HepG2 (cell line): ENCODE measurements at regions not wholly inside any gene's neighbourhood (a gene's known extent, or its start where the extent isn't known, plus 50 kb on each side); places are given as distances from the start of the nearest gene placed in this dataset.

Source experiments
- ATAC-seq: fragments of 200-7000 bp; cut with Tn5 transposase; 3 replicates; pipeline ENCODE4 v1.9.1; 2020; ENCODE audit warnings: mild to moderate bottlenecking, moderate library complexity
- BruUV-seq: library from RNA; stranded (reverse); fragments of 400-500 nt; replicated peaks from 2 replicates; lab custom pipeline; 2021; lab: Mats Ljungman, UMichigan
- CTCF ChIA-PET: fragments of 300-600 bp; formaldehyde crosslinking; extraction: SDS; loops from one replicate; lab custom pipeline; 2021; ENCODE audit warnings: low total read pairs, inconsistent platforms, low intra/inter-chr PET ratio; lab: Yijun Ruan, JAX
- POLR2A ChIA-PET: fragments of 350-600 bp; sonication (Branson Sonifier 250); formaldehyde crosslinking; loops from one replicate; lab custom pipeline; 2020; ENCODE audit warnings: antibody characterized with exemption, inconsistent platforms; lab: Yijun Ruan, JAX
- DNase-seq: peaks from one replicate; pipeline ENCODE4 v3.0.0-alpha.2; 2015; ENCODE audit warnings: low spot score
- FAIRE-seq: peaks from 3 replicates; lab custom pipeline; 2011; peaks lifted over from hg19 to GRCh38; lab: Jason Lieb, UNC
- H2AFZ ChIP-seq: one replicate; pipeline ENCODE4 v1.6.1; 2011; ENCODE audit warnings: low read length, inconsistent platforms
- H3K27ac ChIP-seq: fragments of 300-600 bp; 3 replicates; pipeline ENCODE4 v1.8.0; 2011; ENCODE audit warnings: mixed run types, mild to moderate bottlenecking, mixed read lengths, low read length, inconsistent platforms; ENCODE audit not compliant: insufficient read depth; ENCODE audit errors: extremely low read length
- H3K27me3 ChIP-seq, 2 experiments: fragments of 200-600 bp in 1 of 2; 2 replicates in 1 of 2; 3 replicates in 1 of 2; pipeline versions ENCODE4 v1.6.0 to v1.8.0; 2011; ENCODE audit warnings: low read length in 2 of 2, mild to moderate bottlenecking in 2 of 2, moderate library complexity in 2 of 2, inconsistent platforms in 1 of 2; ENCODE audit not compliant: insufficient read depth in 2 of 2, control insufficient read depth in 1 of 2
- H3K36me3 ChIP-seq, 2 experiments: fragments of 200-600 bp in 1 of 2; replicated peaks in 1 of 2; 2 replicates in 1 of 2; 3 replicates in 1 of 2; pipeline versions ENCODE4 v1.5.1 to v1.8.0; 2011; ENCODE audit warnings: low read length in 2 of 2, inconsistent platforms in 1 of 2; ENCODE audit not compliant: insufficient read depth in 2 of 2, control insufficient read depth in 1 of 2
- H3K4me1 ChIP-seq: 2 replicates; pipeline ENCODE4 v1.5.1; 2012; ENCODE audit warnings: low read length, inconsistent platforms; ENCODE audit not compliant: insufficient read depth
- H3K4me2 ChIP-seq: 2 replicates; pipeline ENCODE4 v1.6.0; 2011; ENCODE audit warnings: low read depth, low read length, inconsistent platforms
- H3K4me3 ChIP-seq, 3 experiments: fragments of 200-600 bp in 1 of 3; sonication (generic), shearing (Covaris generic) in 1 of 3; replicated peaks in 1 of 3; 2 replicates each; pipeline ENCODE4 v1.5.1; 2011 to 2016; ENCODE audit warnings: low read length in 3 of 3, inconsistent platforms in 2 of 3, low read depth in 2 of 3, mild to moderate bottlenecking in 2 of 3, control low read depth in 1 of 3, mixed read lengths in 1 of 3; ENCODE audit not compliant: insufficient read depth in 1 of 3
- H3K79me2 ChIP-seq: one replicate; pipeline ENCODE4 v1.6.1; 2011; ENCODE audit warnings: low read length, inconsistent platforms; ENCODE audit not compliant: insufficient read depth
- H3K9ac ChIP-seq: 2 replicates; pipeline ENCODE4 v1.6.0; 2011; ENCODE audit warnings: mild to moderate bottlenecking, low read depth, low read length, inconsistent platforms; ENCODE audit not compliant: insufficient read depth
- H3K9me3 ChIP-seq: 2 replicates; pipeline ENCODE4 v1.5.1; 2012; ENCODE audit warnings: mild to moderate bottlenecking, low read length
- H4K20me1 ChIP-seq: 2 replicates; pipeline ENCODE4 v1.6.0; 2011; ENCODE audit warnings: inconsistent platforms, mild to moderate bottlenecking, low read length, moderate library complexity; ENCODE audit not compliant: insufficient read depth
- ATM ChIP-seq: fragments of 450-650 bp; IDR thresholded peaks from 2 replicates; pipeline ENCODE4 v1.7.1; 2017; ENCODE audit warnings: mild to moderate bottlenecking, borderline replicate concordance
- BRCA1 ChIP-seq: sonication (generic); formaldehyde crosslinking; IDR thresholded peaks from 2 replicates; pipeline ENCODE4 v1.4.0; 2020; ENCODE audit warnings: missing genetic modification reagents
- FOXO1 ChIP-seq: sonication (generic); formaldehyde crosslinking; IDR thresholded peaks from 2 replicates; pipeline ENCODE4 v1.4.0; 2020; ENCODE audit warnings: missing genetic modification reagents
- HNF4G ChIP-seq, 2 experiments: sonication (generic) in 1 of 2; formaldehyde crosslinking in 1 of 2; IDR thresholded peaks; 2 replicates each; pipeline versions ENCODE4 v1.4.0 to v1.6.1; 2011 to 2020; ENCODE audit warnings: borderline replicate concordance in 2 of 2, low read depth in 2 of 2, mild to moderate bottlenecking in 2 of 2, low read length in 1 of 2, missing genetic modification reagents in 1 of 2, moderate library complexity in 1 of 2
- HOXA7 ChIP-seq: sonication (generic); formaldehyde crosslinking; IDR thresholded peaks from 2 replicates; pipeline ENCODE4 v1.8.1; 2022; ENCODE audit warnings: mild to moderate bottlenecking, missing genetic modification reagents, moderate library complexity
- SIX4 ChIP-seq: sonication (generic); formaldehyde crosslinking; IDR thresholded peaks from 2 replicates; pipeline ENCODE4 v1.4.0; 2020; ENCODE audit warnings: missing genetic modification reagents
- SRSF9 ChIP-seq: fragments of 200-400 bp; formaldehyde crosslinking; IDR thresholded peaks from 2 replicates; pipeline ENCODE4 v1.6.1; 2018; ENCODE audit warnings: borderline replicate concordance, mild to moderate bottlenecking, low read depth, low read length; ENCODE audit not compliant: insufficient read depth, poor library complexity, severe bottlenecking
- ZNF337 ChIP-seq: sonication (generic); formaldehyde crosslinking; IDR thresholded peaks from 2 replicates; pipeline ENCODE4 v1.5.1; 2020; ENCODE audit warnings: missing genetic modification reagents, low read depth, mild to moderate bottlenecking, borderline replicate concordance
- ZNF431 ChIP-seq: sonication (generic); formaldehyde crosslinking; IDR thresholded peaks from 2 replicates; pipeline ENCODE4 v1.9.0; 2022; ENCODE audit warnings: missing genetic modification reagents, low read depth, mild to moderate bottlenecking, borderline replicate concordance
- ZNF577 ChIP-seq: sonication (generic); formaldehyde crosslinking; IDR thresholded peaks from 2 replicates; pipeline ENCODE4 v1.4.0; 2020; ENCODE audit warnings: mild to moderate bottlenecking, low read depth, missing genetic modification reagents, borderline replicate concordance
- WGBS: methylation state at CpG from one replicate; pipeline ENCODE4 v1.1.6; 2017; ENCODE audit warnings: low lambda C conversion rate; 5-methylcytosine and 5-hydroxymethylcytosine counted together
- in situ Hi-C: cut with HindIII; loops from 2 replicates; pipeline ENCODE4 v1.10.0; 2017; ENCODE audit warnings: low pct_unique_long_range_greater_than_20kb; ENCODE audit not compliant: extremely low pct_ligation_motif_present
- intact Hi-C: fragments of 100-400 bp; cut with micrococcal nuclease; formaldehyde crosslinking; loops from one replicate; pipeline ENCODE4 v1.10.0; 2022; ENCODE audit not compliant: unreplicated experiment
- TF ChIP-seq, protein P1 (sequence below): sonication (generic); formaldehyde crosslinking; IDR thresholded peaks from 2 replicates; pipeline ENCODE4 v1.9.0; 2022; ENCODE audit warnings: low read depth, missing genetic modification reagents

GRCh38 chr5:89313804-89314588 lies 431.0 kb upstream of the MEF2C start (continued):
- TF ChIP-seq HNF4G (IDR thresholded peaks at IDR 0.05; ENCODE audit: borderline replicate concordance, low read depth, low read length): no peak
- TF ChIP-seq HNF4G (CRISPR knock-in tag; IDR thresholded peaks at IDR 0.05; ENCODE audit: borderline replicate concordance, low read depth): no peak

DNA sequence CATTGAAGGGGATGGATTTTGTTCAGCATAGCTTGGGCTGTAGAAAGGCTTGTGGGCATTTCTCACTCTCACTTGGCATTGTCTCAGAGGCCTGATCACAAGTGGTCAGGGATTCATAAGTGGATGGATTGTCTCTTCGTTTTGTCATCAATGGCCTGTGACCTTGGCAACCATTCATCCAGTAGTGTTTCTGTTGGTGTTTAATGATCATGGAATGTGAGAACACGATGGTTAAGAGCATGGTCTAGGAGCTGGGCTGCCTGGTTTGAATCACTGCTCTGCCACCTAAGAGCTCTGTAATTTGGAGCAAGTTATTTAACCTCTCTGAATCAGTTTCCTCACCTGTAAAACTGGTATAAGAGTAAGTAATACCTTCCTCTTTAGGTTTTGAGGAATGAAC lies 430.1 kb upstream of the MEF2C start:
- ChIA-PET POLR2A (no interaction called here), CTCF (no interaction called here)

More for the DNA sequence above, 430.1 kb upstream of the MEF2C start:
- in situ Hi-C loops (no loop called here), intact Hi-C loops (loop anchor here (5.0 kb wide), 1 partner anchor 586 kb away; no protein-coding TSS in a partner anchor)
- Histone ChIP-seq H3K4me3 (no peak overlapping the region), H3K4me2 (no peak overlapping the region), H3K27me3 (no peaks in the 10 kb centered on the region), H3K79me2 (no peaks in the 10 kb centered on the region), H2AFZ (no peak overlapping the region), H3K9me3 (no peaks in the 10 kb centered on the region), H3K27ac (no peak overlapping the region), H3K9ac (no peak overlapping the region)
- WGBS: 0% methylated on average over 1 of the region's 2 CpGs
- no TSS peak for BruUV-seq
- ATAC-seq: no peak
- no peak for DNase-seq
- TF ChIP-seq ZNF337 (CRISPR knock-in tag) (no peak), SRSF9 (no peak), ZNF431 (CRISPR knock-in tag) (no peak), BRCA1 (CRISPR knock-in tag) (no peak), SIX4 (CRISPR knock-in tag) (no peak), FOXO1 (CRISPR knock-in tag) (no peak), ZNF577 (no peak), HOXA7 (CRISPR knock-in tag) (no peak), ATM (no peak)
- TF ChIP-seq, protein P1, sequence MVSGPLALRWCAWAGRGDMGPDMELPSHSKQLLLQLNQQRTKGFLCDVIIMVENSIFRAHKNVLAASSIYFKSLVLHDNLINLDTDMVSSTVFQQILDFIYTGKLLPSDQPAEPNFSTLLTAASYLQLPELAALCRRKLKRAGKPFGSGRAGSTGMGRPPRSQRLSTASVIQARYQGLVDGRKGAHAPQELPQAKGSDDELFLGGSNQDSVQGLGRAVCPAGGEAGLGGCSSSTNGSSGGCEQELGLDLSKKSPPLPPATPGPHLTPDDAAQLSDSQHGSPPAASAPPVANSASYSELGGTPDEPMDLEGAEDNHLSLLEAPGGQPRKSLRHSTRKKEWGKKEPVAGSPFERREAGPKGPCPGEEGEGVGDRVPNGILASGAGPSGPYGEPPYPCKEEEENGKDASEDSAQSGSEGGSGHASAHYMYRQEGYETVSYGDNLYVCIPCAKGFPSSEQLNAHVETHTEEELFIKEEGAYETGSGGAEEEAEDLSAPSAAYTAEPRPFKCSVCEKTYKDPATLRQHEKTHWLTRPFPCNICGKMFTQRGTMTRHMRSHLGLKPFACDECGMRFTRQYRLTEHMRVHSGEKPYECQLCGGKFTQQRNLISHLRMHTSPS (CRISPR knock-in tag): no peak
- TF ChIP-seq, all 625 proteins: peak for 0
- Histone ChIP-seq H4K20me1 (no peaks in the 10 kb centered on the region), H3K36me3 (no peaks in the 10 kb centered on the region), H3K4me1 (no peaks in the 10 kb centered on the region)
- no peak for FAIRE-seq
